ENCODE measurements at regions not wholly inside any gene's neighbourhood (a gene's known extent, or its start where the extent isn't known, plus 50 kb on each side); places are given as distances from the start of the nearest gene placed in this dataset.

GRCh38 chr13:31081316-31081715 is 80.4 kb downstream of the HSPH1 start:
- DNase-seq (ENCODE audit: low read depth in 4 of 4, low spot score in 3 of 4) = no peak

GRCh38 chr13:31074756-31075155 is 86.9 kb downstream of the HSPH1 start:
- no peak for DNase-seq (ENCODE audit: low read depth in 4 of 4, low spot score in 3 of 4)

- no peak for DNase-seq (ENCODE audit: low read depth in 4 of 4, low spot score in 3 of 4)
Measured at GRCh38 chr13:31073859-31074718, 87.6 kb downstream of the HSPH1 start.

- no peak for DNase-seq (ENCODE audit: low read depth in 4 of 4, low spot score in 3 of 4)
Measured at GRCh38 chr13:31072041-31072440, 89.7 kb downstream of the HSPH1 start.

GRCh38 chr13:31069808-31070534 is 91.7 kb downstream of the HSPH1 start:
- no peak for DNase-seq (ENCODE audit: low read depth in 4 of 4, low spot score in 3 of 4)

- DNase-seq (ENCODE audit: low read depth in 4 of 4, low spot score in 3 of 4) = no peak
Measured at GRCh38 chr13:31068119-31068423, 93.6 kb downstream of the HSPH1 start.

- no peak for DNase-seq (ENCODE audit: low read depth in 4 of 4, low spot score in 3 of 4)
Measured at GRCh38 chr13:31067416-31068118, 94.1 kb downstream of the HSPH1 start.

GRCh38 chr13:31064636-31065035 is 97.1 kb downstream of the HSPH1 start:
- DNase-seq (ENCODE audit: low read depth in 4 of 4, low spot score in 3 of 4) = no peak

GRCh38 chr13:31063772-31064171 is 97.9 kb downstream of the HSPH1 start:
- DNase-seq (ENCODE audit: low read depth in 4 of 4, low spot score in 3 of 4) = no peak

GRCh38 chr13:31060655-31061054 is 101.0 kb downstream of the HSPH1 start:
- DNase-seq (ENCODE audit: low read depth in 4 of 4, low spot score in 3 of 4) = no peak

GRCh38 chr13:31060220-31060619 is 101.5 kb downstream of the HSPH1 start:
- no peak for DNase-seq (ENCODE audit: low read depth in 4 of 4, low spot score in 3 of 4)

GRCh38 chr13:31057403-31058033 is 104.2 kb downstream of the HSPH1 start:
- DNase-seq (ENCODE audit: low read depth in 4 of 4, low spot score in 3 of 4) = no peak

- DNase-seq (ENCODE audit: low read depth in 4 of 4, low spot score in 3 of 4) = no peak
Measured at GRCh38 chr13:31056644-31057271, 104.9 kb downstream of the HSPH1 start.

GRCh38 chr13:31055589-31055988 is 106.1 kb downstream of the HSPH1 start:
- DNase-seq (ENCODE audit: low read depth in 4 of 4, low spot score in 3 of 4) = no peak

- no peak for DNase-seq (ENCODE audit: low read depth in 4 of 4, low spot score in 3 of 4)
Measured at GRCh38 chr13:31054632-31055031, 107.1 kb downstream of the HSPH1 start.

- no peak for DNase-seq (ENCODE audit: low read depth in 4 of 4, low spot score in 3 of 4)
Measured at GRCh38 chr13:31053896-31054295, 107.8 kb downstream of the HSPH1 start.

- no peak for DNase-seq (ENCODE audit: low read depth in 4 of 4, low spot score in 3 of 4)
Measured at GRCh38 chr13:31053091-31053490, 108.6 kb downstream of the HSPH1 start.

GRCh38 chr13:31052478-31052877 is 109.2 kb downstream of the HSPH1 start:
- no peak for DNase-seq (ENCODE audit: low read depth in 4 of 4, low spot score in 3 of 4)

GRCh38 chr13:31051999-31052398 is 109.7 kb downstream of the HSPH1 start:
- no peak for DNase-seq (ENCODE audit: low read depth in 4 of 4, low spot score in 3 of 4)
